ENCODE measurements at regions not wholly inside any gene's neighbourhood (a gene's known extent, or its start where the extent isn't known, plus 50 kb on each side); places are given as distances from the start of the nearest gene placed in this dataset.
"Not testable (repeated sequence)": the region's sequence is repeated elsewhere in the genome, so short reads cannot be mapped to it uniquely, and the experiment has no call there.

- TF ChIP-seq, protein P1, sequence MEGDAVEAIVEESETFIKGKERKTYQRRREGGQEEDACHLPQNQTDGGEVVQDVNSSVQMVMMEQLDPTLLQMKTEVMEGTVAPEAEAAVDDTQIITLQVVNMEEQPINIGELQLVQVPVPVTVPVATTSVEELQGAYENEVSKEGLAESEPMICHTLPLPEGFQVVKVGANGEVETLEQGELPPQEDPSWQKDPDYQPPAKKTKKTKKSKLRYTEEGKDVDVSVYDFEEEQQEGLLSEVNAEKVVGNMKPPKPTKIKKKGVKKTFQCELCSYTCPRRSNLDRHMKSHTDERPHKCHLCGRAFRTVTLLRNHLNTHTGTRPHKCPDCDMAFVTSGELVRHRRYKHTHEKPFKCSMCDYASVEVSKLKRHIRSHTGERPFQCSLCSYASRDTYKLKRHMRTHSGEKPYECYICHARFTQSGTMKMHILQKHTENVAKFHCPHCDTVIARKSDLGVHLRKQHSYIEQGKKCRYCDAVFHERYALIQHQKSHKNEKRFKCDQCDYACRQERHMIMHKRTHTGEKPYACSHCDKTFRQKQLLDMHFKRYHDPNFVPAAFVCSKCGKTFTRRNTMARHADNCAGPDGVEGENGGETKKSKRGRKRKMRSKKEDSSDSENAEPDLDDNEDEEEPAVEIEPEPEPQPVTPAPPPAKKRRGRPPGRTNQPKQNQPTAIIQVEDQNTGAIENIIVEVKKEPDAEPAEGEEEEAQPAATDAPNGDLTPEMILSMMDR (IDR thresholded peaks at IDR 0.05; ENCODE audit: borderline replicate concordance, extremely low read depth, insufficient read depth) = no peak
- Histone ChIP-seq H3K9ac (ENCODE audit: low read length in 3 of 3) (no peak overlapping the region), H3K4me3 (ENCODE audit: low read length in 3 of 3) (no peak overlapping the region), H3K4me1 (ENCODE audit: control insufficient read depth in 2 of 3, insufficient read depth in 2 of 3, low read depth in 1 of 3, low read length in 3 of 3) (no peaks in the 10 kb centered on the region), H3K27me3 (ENCODE audit: control insufficient read depth, insufficient read depth, low read length) (no peaks in the 10 kb centered on the region), H3K27ac (ENCODE audit: low read depth in 2 of 2, low read length in 2 of 2) (no peak overlapping the region), H3K9me3 (ENCODE audit: control insufficient read depth in 2 of 3, insufficient read depth in 1 of 3, low read length in 3 of 3) (no peaks in the 10 kb centered on the region), H3K36me3 (ENCODE audit: control insufficient read depth in 2 of 3, insufficient read depth in 3 of 3, low read length in 3 of 3) (no peaks in the 10 kb centered on the region)
- DNase-seq (no peak), FAIRE-seq (no peak)
- intact Hi-C loops (cut with DNase I) = no loop called here
Measured at GRCh38 chr10:84951616-84952015, 623.2 kb downstream of the CCSER2 start.

GRCh38 chr10:84957427-84957826, 629.0 kb downstream of the CCSER2 start:
- no peaks in the 10 kb centered on the region for H3K9me3 ChIP-seq (ENCODE audit: control insufficient read depth in 2 of 3, insufficient read depth in 1 of 3, low read length in 3 of 3)
- no peak overlapping the region for H3K4me3 ChIP-seq (ENCODE audit: low read length in 3 of 3)
- H3K27ac ChIP-seq (ENCODE audit: low read depth in 2 of 2, low read length in 2 of 2) = no peak overlapping the region
- no peak for DNase-seq
- no peak overlapping the region for H3K9ac ChIP-seq (ENCODE audit: low read length in 3 of 3)
- intact Hi-C loops (cut with DNase I) = no loop called here
- no peaks in the 10 kb centered on the region for H3K4me1 ChIP-seq (ENCODE audit: control insufficient read depth in 2 of 3, insufficient read depth in 2 of 3, low read depth in 1 of 3, low read length in 3 of 3)
- FAIRE-seq = no peak
- H3K27me3 ChIP-seq (ENCODE audit: control insufficient read depth, insufficient read depth, low read length) = no peaks in the 10 kb centered on the region
- no peaks in the 10 kb centered on the region for H3K36me3 ChIP-seq (ENCODE audit: control insufficient read depth in 2 of 3, insufficient read depth in 3 of 3, low read length in 3 of 3)
- TF ChIP-seq, protein P1 (IDR thresholded peaks at IDR 0.05; ENCODE audit: borderline replicate concordance, extremely low read depth, insufficient read depth) = no peak

DNA sequence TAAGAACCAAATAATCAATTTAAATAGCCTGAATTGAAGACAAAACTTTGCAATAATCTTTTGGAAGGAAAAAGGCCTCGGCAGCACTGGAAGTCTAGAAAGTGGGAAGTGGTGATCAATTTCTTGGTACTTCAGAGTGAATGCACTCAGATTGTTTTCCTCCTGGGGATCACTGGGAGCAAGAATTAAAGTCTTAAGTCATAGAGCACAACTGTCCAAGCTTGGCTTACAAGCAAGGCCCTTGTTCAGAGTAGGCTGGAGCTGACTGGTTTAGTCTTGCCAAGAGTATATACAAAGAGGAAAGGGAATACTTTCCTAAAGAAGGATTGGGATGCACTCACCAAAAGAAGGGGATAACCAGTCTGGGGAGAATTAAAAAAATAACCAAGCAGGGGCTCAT, 637.1 kb downstream of the CCSER2 start:
- TF ChIP-seq, protein P1 (IDR thresholded peaks at IDR 0.05; ENCODE audit: borderline replicate concordance, extremely low read depth, insufficient read depth) = no peak
- H3K9ac ChIP-seq (ENCODE audit: low read length in 3 of 3) = no peak overlapping the region
- DNase-seq (no peak), FAIRE-seq (no peak)
- no peak overlapping the region for H3K4me3 ChIP-seq (ENCODE audit: low read length in 3 of 3)
- H3K9me3 ChIP-seq (ENCODE audit: control insufficient read depth in 2 of 3, insufficient read depth in 1 of 3, low read length in 3 of 3) = no peaks in the 10 kb centered on the region
- intact Hi-C loops (cut with DNase I) = no loop called here
- H3K27me3 ChIP-seq (ENCODE audit: control insufficient read depth, insufficient read depth, low read length) = no peaks in the 10 kb centered on the region
- no peaks in the 10 kb centered on the region for H3K4me1 ChIP-seq (ENCODE audit: control insufficient read depth in 2 of 3, insufficient read depth in 2 of 3, low read depth in 1 of 3, low read length in 3 of 3)
- no peaks in the 10 kb centered on the region for H3K36me3 ChIP-seq (ENCODE audit: control insufficient read depth in 2 of 3, insufficient read depth in 3 of 3, low read length in 3 of 3)
- H3K27ac ChIP-seq (ENCODE audit: low read depth in 2 of 2, low read length in 2 of 2) = no peak overlapping the region

- Histone ChIP-seq H3K9me3 (ENCODE audit: control insufficient read depth in 2 of 3, insufficient read depth in 1 of 3, low read length in 3 of 3) (no peaks in the 10 kb centered on the region), H3K27ac (ENCODE audit: low read depth in 2 of 2, low read length in 2 of 2) (no peak overlapping the region), H3K36me3 (ENCODE audit: control insufficient read depth in 2 of 3, insufficient read depth in 3 of 3, low read length in 3 of 3) (no peaks in the 10 kb centered on the region), H3K27me3 (ENCODE audit: control insufficient read depth, insufficient read depth, low read length) (no peaks in the 10 kb centered on the region), H3K9ac (ENCODE audit: low read length in 3 of 3) (no peak overlapping the region), H3K4me1 (ENCODE audit: control insufficient read depth in 2 of 3, insufficient read depth in 2 of 3, low read depth in 1 of 3, low read length in 3 of 3) (no peaks in the 10 kb centered on the region), H3K4me3 (ENCODE audit: low read length in 3 of 3) (no peak overlapping the region)
- no peak for FAIRE-seq
- TF ChIP-seq, protein P1 (IDR thresholded peaks at IDR 0.05; ENCODE audit: borderline replicate concordance, extremely low read depth, insufficient read depth) = no peak
- intact Hi-C loops (cut with DNase I) = no loop called here
- DNase-seq = no peak
Measured at GRCh38 chr10:84966708-84967441, 638.5 kb downstream of the CCSER2 start.

DNA sequence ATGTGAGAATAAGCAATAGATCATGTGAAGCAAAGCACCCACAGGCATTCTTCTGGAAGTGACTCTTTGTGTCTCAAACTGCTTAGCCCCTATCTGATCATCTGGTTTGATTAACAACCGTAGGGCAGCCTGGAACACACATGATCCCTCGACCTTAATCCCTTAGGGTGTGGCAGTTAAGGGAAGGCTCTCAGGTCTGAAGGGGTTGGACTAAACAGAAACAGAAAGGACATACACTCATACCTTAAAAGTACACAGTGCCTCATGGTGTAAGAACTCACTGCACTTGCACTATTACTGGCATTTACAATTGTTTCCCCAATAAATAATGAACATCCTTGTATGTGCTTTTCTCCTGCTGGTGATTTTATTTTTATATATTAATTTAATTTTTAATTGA, 640.9 kb downstream of the CCSER2 start:
- intact Hi-C loops (cut with DNase I); H3K27ac ChIP-seq (ENCODE audit: low read depth in 2 of 2, low read length in 2 of 2); H3K36me3 ChIP-seq (ENCODE audit: control insufficient read depth in 2 of 3, insufficient read depth in 3 of 3, low read length in 3 of 3); H3K4me3 ChIP-seq (ENCODE audit: low read length in 3 of 3); H3K4me1 ChIP-seq (ENCODE audit: control insufficient read depth in 2 of 3, insufficient read depth in 2 of 3, low read depth in 1 of 3, low read length in 3 of 3); DNase-seq; H3K27me3 ChIP-seq (ENCODE audit: control insufficient read depth, insufficient read depth, low read length); H3K9me3 ChIP-seq (ENCODE audit: control insufficient read depth in 2 of 3, insufficient read depth in 1 of 3, low read length in 3 of 3); H3K9ac ChIP-seq (ENCODE audit: low read length in 3 of 3); FAIRE-seq: not testable (repeated sequence)

Data from kidney (tissue), 13 donors.